GM18858 (cell line): ENCODE measurements at regions not wholly inside any gene's neighbourhood (a gene's known extent, or its start where the extent isn't known, plus 50 kb on each side); places are given as distances from the start of the nearest gene placed in this dataset.
"Not testable (repeated sequence)": the region's sequence is repeated elsewhere in the genome, so short reads cannot be mapped to it uniquely, and the experiment has no call there.

Experiments used
- ATAC-seq: cut with Tn5 transposase; IDR thresholded peaks from one replicate; pipeline ENCODE4 v1.9.1; 2021; ENCODE audit not compliant: unreplicated experiment

DNA sequence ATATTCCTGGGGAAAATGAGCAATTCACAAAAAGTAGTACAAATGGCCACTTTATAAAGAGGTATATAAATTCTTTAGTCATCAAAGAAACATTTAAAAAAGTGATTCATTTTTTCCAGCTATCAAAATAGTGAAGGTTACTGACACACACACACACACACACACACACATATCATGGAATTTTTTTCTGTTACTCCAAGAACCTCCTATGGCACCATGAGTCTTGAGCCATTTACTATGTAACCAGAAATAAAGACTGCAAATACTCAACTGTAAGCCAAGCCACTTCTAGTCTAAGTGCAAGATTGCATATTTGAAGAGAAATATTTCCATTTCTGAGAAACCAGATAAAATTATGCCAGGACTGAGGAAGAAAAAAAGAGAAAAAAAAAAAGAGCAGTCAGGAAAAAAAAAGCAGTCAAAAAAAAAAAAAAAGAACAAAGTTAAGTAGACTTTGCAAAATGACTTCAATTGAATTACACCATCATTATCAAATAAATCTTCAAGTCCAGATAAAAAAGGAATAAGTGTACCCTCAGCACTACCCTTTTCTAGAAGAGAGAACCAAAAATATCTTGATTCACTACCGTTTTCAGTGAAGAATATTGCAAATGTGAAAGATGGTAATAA lies 275.7 kb downstream of the DAD1 start:
- ATAC-seq, result no peak

DNA sequence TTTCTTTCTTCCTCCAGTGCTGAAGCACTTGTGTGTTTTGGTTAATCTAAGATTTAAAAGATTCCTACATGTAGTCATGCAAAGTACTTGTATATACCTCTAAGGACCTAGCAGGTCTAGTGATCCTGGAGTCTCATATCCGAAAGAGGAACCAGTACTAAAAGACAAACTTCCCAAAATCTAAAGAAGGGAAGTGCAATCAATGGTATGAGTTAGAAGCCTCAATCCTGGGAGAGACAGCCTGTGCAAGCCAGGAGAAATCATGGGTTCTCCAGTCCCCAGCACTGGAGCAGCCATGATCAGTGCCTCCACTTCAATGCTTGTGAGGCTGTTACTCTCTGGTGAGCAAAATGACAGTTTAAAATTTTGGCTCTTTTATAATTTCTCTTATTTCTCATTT lies 277.4 kb downstream of the DAD1 start:
- ATAC-seq, result no peak

DNA sequence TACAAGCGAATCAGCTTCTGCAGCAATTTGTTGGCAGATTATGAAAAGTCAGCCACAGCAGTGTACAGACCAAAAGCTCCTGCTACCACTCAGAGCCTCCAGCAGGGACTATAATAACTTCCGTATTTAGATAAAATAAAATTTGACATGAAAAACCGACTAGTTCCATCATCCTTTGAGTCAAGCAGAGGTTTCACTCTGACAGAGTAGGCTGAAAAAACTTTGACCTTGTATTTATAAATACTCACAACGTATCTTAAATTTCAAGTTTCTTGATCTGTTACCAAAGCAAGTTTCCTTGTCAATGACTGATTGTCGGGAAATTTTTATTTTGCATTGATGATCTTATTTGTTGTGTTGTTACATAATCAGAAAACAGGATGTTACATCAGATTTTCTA lies 283.4 kb downstream of the DAD1 start:
- no peak for ATAC-seq

DNA sequence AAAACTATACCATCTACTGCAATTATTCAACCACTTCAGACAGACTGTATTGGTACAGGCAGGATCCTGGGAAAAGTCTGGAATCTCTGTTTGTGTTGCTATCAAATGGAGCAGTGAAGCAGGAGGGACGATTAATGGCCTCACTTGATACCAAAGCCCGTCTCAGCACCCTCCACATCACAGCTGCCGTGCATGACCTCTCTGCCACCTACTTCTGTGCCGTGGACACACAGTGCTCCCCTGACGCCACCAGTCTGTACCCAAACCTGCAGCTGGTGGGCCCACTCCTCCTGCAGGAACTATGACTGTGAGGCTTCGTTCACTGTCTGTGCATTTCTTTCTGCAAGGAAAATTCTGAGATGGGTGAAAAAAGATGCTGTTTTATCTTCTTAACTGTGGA lies 284.7 kb downstream of the DAD1 start:
- no peak for ATAC-seq

DNA sequence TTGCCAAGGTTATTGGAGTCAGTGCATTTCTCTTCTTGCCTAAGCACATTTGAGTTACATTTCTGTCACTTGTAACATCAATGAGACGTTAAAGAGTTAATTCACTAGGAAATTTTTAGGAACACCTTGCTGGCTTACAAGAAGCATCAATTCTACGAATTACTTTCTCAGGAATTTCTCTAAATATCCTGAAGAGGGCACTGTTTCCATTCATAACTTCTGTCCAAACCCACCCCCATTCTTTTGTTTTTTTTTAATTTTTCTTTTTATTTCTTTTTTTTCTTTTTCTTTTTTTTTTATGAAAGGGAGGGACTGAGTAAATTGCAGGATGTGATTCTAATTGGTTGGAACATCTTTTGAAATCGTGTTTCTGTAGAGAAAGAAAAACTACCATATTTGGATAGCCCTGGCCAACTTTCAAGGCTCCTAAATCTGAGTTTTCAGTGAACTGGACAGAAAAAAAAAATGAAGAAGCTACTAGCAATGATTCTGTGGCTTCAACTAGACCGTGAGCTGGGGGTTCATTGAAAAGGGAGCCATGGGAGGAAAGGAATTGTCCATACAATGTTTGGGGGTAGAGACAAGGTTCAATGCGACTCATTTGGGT lies 285.3 kb downstream of the DAD1 start:
- no peak for ATAC-seq

DNA sequence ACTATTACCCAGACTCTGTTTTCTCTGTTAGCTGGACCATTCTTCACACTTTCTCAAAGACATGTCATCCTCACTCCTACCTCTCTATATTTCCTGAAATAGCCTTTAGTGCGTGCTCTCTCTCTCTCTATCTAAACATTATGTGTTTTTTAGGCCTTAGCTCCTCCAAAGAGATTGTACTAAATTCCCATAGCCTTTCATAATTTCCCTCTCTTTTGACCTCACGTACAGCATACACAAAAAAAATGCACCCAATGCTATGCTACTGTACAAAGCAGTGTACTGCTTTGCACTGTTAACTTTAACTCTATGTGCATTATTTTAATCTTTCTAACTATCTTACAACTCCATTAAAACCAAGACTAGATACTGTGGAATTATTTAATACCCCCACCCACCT lies 288.4 kb downstream of the DAD1 start:
- ATAC-seq, result no peak

DNA sequence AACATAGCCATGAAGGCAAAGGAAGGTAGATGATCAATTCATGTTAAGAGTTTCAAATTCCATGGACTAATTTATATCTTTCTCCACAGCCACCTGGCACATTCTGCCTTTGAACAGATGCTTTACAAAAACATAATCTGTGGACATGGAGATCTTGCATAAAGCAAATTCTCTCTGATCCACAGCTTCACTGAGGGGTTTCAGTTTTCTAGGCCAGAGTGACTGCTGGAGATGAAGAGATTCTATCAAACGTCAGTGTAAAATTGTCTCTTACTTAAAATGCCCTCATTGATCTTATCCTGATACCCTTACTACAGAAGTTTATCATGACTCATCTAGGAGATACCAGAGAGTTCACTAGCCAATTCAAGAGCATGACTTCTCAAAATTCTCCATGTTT lies 291.6 kb downstream of the DAD1 start:
- no peak for ATAC-seq

DNA sequence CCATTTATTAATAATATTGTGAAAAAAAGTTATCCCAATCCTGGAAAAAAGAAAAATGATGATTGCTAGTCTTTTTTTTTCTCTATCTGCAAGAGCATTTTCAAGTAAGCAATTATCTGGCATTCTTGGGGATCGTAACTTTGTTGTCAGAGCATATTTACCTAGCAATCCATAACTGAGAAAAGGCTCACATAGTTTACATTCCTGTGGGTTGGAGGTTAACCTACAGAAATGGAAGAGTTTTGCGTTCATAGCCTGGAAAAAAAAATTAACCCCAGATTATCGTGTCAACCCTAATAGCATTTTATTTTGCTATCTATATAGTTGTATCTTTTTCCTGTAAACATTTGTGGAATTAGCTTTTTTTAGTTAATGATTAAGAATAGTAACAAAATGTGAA lies 292.3 kb downstream of the DAD1 start:
- ATAC-seq, result no peak

DNA sequence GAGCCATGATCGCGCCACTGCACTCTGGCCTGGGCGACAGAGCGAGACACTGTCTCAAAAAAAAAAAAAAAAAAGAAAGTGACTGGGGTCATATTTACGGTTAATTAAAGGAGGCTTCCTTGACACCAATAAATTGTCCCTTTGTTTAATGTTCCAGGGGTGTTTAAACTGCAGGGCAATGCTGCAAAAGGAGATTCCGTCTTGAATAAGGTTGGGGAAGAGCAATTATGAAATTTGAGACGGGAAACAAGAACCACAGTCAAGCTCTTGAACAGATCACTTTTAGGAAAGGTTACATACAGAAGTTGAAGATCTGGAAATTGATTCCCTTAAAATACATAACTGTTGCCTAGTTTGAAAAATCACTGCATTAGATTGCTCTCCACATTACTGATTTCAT lies 292.9 kb downstream of the DAD1 start:
- no peak for ATAC-seq

DNA sequence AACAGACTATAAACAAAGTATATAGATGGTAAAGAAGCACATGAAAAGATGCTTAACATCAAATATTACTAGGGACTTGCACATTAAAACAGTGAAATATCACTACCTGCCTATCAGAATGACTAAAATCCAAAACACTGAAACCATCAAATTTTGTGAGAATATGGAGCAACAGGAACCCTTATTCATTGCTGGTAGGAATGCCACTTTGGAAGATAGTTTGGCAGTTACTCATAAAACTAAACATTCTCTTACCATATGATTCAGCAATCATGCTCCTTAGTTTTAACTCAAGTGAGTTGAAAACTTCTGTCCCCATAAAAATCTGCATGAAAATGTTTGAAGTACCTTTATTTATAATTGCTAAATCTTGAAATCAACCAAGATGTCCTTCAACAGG lies 297.6 kb downstream of the DAD1 start:
- no peak for ATAC-seq

DNA sequence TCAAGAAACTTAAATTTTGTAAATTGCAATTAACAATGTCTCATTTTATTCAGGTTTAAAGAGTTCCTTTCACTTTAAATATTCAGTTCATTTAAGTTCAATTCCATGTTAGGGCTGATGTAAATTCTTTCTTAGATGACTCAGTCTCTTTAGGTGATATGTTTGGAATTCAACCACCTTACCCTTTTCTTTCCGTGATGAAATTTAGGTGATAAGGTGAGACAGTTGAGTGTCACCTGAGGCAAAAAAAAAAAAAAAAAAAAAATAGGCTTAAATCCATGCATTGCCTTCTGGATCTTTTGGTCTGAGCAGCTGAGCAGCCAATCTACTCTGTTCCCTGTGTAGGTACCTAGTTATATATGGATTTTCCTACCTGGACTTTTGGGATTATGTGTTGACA lies 299.5 kb downstream of the DAD1 start:
- no peak for ATAC-seq

DNA sequence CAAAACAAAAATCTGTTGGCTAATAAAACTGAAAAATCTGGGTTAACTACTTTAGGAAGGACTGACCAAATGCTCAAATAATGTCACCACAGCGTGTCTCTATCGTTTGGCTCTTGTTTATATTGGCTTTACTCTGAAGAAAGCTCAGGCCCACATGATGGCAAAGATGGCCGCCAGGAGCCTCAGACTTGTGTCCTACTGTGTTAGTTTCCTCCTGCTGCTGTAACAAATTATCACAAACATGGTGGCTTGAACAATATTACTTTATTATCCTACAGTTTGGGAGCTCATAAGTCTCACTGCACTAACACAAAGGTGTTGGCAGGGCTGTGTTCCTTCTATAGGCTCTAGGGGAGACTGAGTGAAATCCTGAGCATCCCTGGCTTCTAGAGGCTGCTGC lies 303.0 kb downstream of the DAD1 start:
- ATAC-seq, result no peak

DNA sequence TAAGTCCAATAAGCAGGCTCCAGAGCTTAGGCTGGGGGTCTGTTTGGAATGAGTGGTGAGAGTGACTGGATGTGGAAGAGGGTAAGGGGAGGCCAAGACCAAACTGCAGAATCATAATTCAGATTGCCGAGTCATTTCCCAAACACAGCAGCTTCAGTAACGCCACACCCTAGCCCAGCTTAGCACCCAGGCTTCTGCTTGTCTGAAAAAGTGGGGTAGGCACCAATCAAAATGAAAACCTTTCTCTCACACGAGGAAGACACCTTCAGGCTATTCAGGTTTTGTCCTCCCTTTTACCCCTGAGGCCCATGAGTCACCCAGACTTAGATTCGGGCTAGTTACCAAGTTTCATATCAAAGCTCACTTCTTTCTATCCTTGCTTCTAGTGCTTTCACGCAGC lies 306.1 kb downstream of the DAD1 start:
- no peak for ATAC-seq

DNA sequence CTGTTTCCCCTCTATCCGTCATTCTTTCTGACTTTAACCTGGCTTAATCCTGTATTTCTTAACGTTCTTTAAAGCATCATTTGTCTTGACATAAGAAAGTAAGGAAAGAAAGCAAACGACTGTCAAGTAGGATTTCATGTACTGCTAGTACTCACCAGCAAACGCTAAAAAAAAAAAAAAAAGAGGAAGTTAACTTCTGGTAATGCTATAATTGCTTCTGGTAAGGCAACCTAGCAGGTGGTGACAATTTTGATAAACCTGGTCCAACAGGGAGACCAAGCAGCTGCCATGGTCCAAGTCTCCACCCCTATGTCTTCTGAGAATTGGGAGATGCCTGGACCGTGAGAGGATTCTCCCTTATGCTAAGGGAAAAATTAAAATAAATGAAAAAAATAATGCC lies 306.6 kb downstream of the DAD1 start:
- no peak for ATAC-seq

DNA sequence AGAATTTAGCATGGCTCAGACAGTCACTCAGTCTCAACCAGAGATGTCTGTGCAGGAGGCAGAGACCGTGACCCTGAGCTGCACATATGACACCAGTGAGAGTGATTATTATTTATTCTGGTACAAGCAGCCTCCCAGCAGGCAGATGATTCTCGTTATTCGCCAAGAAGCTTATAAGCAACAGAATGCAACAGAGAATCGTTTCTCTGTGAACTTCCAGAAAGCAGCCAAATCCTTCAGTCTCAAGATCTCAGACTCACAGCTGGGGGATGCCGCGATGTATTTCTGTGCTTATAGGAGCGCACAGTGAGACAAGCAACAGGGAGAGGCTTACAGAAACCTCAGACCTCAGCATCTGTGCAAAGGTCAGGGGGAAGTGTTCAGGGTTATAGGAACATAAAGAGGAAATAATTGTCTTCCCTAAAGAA lies 307.6 kb downstream of the DAD1 start:
- not testable (repeated sequence) for ATAC-seq

DNA sequence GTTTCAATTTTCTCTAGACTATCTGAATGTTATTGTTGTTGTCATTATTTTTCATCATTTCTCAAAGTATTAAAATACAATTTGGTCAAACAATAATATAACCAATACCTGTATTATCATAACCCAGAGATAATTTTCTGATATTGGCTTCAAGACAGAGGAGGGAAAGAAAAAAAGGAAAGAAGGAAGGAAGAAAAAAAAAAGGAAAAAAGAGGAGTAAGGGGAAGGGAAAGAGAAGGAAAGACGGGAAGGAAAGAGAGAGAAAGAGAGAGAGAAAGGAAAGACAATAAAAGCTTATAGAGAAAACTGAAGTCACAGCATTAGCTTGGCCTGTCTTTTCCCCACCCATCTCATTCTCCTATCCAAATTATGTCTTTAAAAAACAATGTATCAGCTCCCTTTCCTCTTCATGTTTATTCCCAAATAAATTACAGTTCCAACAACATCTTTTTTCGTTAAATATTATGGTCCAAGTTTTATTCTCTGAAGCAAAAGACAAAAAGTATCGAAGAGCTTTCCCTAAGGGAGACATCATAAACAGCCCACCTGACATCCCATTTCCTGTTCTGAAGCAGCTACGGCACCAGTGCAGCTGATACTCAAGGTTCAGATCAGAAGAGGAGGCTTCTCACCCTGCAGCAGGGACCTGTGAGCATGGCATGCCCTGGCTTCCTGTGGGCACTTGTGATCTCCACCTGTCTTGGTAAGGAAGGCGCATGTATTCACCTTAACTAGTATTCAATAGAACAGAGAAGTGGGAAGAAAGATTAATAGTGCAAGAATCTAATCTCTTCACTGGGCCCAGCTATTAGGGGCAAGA lies 308.3 kb downstream of the DAD1 start:
- ATAC-seq, result no peak

DNA sequence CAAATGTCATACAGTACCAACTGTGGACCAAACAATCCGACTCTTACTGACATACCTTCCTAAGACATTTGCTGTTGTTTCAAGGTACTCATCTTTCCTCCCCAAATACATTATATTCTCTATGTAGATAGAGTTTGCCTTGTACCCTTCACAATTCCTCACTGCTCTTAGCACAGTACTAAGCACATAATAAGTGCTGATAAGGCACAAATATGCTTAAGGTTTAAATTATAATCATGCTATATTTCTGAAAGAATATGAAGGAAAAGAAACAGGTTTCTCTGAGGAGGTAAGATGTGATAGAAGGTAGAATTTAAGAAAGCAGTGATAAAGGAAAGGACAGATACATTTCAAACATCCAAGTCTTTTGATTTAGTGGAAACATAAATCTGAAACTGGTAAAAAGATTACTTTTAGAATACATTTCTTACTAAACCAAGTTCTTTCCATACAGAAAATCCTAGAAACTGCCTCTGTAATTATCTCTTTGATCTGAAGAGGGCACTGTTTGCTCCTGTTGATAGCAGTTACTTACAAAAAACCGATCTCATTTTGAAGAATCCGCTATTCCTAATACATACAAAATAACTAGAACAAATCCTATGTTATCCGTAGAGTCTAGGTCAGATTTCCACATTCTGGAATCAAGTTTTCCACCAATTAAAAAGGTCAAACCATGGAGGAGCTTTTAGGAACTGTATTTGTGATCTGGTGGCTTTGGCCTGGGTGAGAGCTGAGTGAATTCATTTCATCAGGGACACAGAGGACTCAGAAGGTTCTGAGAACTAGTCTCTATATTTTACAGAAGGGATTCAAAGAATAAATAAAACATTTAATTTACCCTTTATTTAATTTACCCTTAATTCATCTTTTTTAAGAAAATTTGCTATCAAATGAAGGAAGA lies 311.9 kb downstream of the DAD1 start:
- ATAC-seq, result no peak

DNA sequence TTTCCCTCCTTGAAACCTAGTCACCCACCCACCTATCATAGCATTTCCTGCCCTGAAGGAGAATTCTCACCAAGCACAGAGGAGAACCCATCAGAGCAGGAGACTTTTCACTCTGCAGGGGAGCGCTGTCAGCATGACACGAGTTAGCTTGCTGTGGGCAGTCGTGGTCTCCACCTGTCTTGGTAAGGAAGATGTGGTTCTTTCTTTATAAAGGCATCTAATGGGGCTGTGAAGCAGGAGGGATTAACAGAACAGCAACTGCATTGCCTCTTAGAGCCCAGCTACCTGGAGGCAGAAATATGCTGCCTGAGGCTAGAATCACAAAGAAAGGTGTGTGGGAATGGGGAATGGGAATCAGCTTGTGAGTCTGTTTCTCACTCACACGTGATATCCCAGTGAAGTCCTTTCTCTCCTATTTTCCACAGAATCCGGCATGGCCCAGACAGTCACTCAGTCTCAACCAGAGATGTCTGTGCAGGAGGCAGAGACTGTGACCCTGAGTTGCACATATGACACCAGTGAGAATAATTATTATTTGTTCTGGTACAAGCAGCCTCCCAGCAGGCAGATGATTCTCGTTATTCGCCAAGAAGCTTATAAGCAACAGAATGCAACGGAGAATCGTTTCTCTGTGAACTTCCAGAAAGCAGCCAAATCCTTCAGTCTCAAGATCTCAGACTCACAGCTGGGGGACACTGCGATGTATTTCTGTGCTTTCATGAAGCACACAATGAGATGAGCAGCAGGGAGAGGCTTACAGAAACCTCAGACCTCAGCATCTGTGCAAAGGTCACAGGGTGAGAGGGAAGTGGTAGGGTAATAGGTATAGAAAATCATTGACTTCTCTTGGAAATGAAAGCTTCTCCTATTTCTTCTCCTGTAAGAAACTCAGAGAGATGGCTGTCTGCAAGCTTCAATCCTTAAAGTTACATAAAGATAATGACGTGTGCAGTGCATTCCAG lies 316.9 kb downstream of the DAD1 start:
- no peak for ATAC-seq

DNA sequence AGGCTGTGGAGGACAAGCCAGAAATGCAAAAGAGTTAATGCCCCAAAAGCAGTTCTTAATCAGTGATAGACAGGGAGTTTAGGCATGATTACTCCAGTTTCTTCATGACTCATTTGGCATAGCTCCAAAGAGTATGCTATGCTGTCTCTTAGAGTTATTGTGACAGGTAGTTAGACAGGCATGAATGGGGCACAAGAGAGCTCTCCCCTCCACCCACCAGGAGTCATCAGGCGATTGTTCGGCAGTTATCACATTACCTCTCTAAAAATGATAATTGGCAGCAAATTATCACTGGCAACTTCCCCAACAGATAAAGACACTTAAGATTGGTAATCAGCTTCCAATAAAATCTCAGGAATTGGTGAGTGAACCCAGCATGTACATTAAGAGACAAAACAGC lies 320.1 kb downstream of the DAD1 start:
- ATAC-seq, result peak; percentile 63

DNA sequence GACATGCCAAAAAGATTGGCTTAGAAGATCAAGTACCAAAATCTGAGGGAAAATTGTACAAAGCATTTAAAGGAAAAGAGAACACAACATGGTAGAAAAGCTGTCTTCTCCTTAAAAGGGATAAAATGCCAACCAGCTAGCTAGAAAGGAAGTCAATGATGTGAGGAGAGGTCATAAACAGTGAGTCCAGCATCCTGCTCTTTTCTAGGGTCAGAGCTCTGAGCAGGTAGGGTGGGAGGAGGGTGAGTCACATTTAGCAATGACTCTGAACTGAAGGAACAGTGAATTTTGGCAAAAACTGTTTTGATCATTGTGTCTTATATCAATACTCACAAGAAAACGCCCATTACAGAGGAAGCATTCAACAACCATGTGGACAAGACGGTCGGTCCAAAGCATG lies 322.3 kb downstream of the DAD1 start:
- no peak for ATAC-seq
